ENCODE measurements at regions not wholly inside any gene's neighbourhood (a gene's known extent, or its start where the extent isn't known, plus 50 kb on each side); places are given as distances from the start of the nearest gene placed in this dataset.

GRCh38 chr13:104650431-104650830 is 1584.2 kb upstream of the SLC10A2 start:
- TF ChIP-seq CTCF (conservative IDR thresholded peaks at IDR 0.05 in 1 of 2, IDR thresholded peaks at IDR 0.05 in 1 of 2; ENCODE audit: low read depth in 1 of 2, low read length in 2 of 2) (no peak), EZH2 (IDR thresholded peaks at IDR 0.05; ENCODE audit: low read length, missing control alignments) (no peak)
